GM12872 (cell line): ENCODE measurements at regions not wholly inside any gene's neighbourhood (a gene's known extent, or its start where the extent isn't known, plus 50 kb on each side); places are given as distances from the start of the nearest gene placed in this dataset.

ENCODE experiments used
- CTCF ChIP-seq: IDR thresholded peaks from 3 replicates; pipeline ENCODE4 v1.5.1; 2011; ENCODE audit warnings: low read depth, mild to moderate bottlenecking, low read length, moderate library complexity; ENCODE audit not compliant: insufficient read depth

DNA sequence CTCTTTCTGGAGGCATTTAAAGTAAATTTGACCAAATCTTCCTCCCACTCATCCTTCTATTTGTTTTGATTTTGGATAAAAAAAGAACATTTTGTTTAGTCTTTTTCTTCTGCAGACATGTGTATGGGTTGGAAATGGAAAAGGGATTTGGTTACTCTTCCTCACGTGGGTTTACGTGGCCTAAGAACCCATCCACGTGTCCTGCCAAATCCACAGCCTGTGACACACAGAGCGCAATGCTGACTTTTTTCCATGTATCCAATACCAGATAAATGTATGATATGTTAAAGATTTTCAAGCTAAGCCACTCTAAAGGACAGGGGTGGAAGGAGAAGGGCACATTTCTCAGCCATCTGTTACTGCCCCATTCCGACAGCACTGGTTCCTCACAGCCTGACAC, 176.5 kb downstream of the COL12A1 start:
- no peak for TF ChIP-seq CTCF

GRCh38 chr6:75025371-75025770, 180.5 kb downstream of the COL12A1 start:
- no peak for TF ChIP-seq CTCF

DNA sequence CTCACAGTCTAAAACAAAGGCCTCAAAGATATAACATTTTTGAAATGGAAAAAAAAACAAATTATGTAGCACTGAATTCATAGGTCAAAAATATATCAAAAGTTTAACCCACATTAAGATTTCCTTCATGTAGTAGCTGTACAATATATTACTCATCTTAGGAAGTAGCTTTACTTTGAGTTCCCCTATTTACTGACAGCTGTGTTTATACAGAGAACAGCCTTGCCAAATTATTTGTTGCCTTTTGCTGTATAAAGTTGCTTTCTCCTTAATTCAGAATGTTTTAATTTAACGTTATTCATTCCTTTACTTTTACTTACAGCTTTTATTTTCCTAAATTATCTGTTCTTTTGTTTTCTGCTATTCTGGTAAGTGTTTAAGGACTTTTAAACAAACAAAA, 181.0 kb downstream of the COL12A1 start:
- no peak for TF ChIP-seq CTCF

DNA sequence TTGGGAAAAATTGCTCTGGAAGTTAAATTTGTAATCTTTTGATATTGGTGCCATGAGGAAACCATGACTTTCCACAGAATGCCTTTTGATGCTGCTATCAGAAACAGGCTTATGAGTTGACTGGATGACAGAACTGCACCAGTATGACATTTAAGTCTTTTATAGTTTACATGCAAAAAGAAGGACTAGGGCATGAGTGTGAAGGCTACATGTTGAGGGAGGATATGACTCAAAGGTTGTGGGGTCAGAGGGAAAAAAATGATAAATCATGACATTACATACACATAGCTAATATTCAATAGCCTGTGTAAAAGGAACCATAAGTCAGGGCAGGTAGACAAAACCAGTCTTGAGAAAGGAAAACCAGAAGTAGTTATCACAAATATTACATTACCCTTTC, 182.2 kb downstream of the COL12A1 start:
- no peak for TF ChIP-seq CTCF

DNA sequence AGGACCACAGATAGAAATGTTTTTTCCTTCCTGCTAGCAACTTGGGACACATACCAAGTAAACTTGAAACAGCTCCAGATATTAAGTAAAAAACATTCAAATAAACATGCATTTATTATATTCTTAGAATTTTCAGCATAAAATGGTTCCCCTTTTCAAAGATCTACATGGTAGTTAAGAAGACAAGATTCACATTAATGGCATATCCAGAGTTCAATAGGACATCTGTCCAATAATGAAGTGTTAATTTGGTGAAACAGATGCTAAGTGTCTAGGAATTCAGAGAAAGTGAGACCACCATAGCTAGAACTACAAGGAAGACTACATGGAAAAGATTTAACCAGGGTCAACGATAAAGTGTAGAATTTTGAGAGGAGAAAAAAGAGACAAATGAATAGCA, 184.9 kb downstream of the COL12A1 start:
- TF ChIP-seq CTCF, result no peak

- TF ChIP-seq CTCF, result no peak
These were observed 185.5 kb downstream of the COL12A1 start for GRCh38 chr6:75020376-75020775.

DNA sequence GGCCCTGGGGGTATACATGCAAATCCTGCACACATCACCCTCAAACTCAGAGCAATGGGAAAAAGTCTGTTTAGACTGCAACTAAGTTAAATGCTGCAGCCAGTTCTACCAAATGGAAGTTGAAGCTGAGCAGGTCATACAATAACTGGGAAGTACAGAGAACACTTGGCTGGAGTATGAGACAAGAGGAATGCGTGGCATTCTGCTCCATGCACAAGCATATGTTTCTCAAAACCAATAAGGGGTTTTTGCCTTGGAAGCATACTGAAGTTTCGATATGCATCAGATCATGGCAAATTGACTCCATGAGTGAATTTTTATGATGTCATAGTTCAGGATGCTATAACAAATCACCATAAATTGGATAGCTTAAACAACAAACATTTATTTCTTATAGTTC, 193.8 kb downstream of the COL12A1 start:
- no peak for TF ChIP-seq CTCF

- TF ChIP-seq CTCF, result no peak
These were observed 208.2 kb downstream of the COL12A1 start for GRCh38 chr6:74997646-74998045.
